HUES6 (cell line): ENCODE measurements at regions not wholly inside any gene's neighbourhood (a gene's known extent, or its start where the extent isn't known, plus 50 kb on each side); places are given as distances from the start of the nearest gene placed in this dataset.

Experiments
- H3K27ac ChIP-seq: 2 replicates; pipeline ENCODE4 v1.7.0; 2013; ENCODE audit warnings: low read depth, mild to moderate bottlenecking, low read length, inconsistent platforms
- H3K27me3 ChIP-seq: 2 replicates; pipeline ENCODE4 v1.6.1; 2013; ENCODE audit warnings: low read length; ENCODE audit not compliant: control insufficient read depth, insufficient read depth
- H3K36me3 ChIP-seq: 2 replicates; pipeline ENCODE4 v1.6.1; 2013; ENCODE audit warnings: low read length; ENCODE audit not compliant: control insufficient read depth, insufficient read depth
- H3K4me1 ChIP-seq: 2 replicates; pipeline ENCODE4 v1.6.1; 2013; ENCODE audit warnings: low read length; ENCODE audit not compliant: control insufficient read depth, insufficient read depth
- H3K4me3 ChIP-seq: 2 replicates; pipeline ENCODE4 v1.5.1; 2013; ENCODE audit warnings: low read depth, low read length
- H3K9ac ChIP-seq: one replicate; pipeline ENCODE4 v1.6.1; 2013; ENCODE audit warnings: mild to moderate bottlenecking, low read length
- H3K9me3 ChIP-seq: 2 replicates; pipeline ENCODE4 v1.6.1; 2013; ENCODE audit warnings: low read depth, low read length; ENCODE audit not compliant: control insufficient read depth, insufficient read depth

DNA sequence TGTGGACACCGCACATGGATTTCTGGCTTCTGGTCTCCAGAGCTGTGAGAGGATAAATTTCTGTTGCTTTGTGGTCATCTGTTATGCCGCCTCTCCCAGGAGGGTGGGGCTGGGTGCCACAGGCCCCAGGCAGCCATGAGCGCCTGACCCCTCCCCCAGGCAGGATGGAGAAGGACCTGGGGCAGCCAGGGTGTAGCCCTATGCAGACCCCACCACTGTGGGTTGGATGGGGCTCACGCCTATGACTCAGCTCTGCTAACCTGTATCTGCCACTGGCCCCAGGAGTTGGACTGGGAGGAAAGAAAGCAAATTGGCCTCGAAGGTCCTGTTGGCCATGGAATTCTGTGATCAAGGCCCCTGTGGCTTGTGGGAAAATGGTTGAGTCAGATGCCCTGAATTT, 1351.1 kb downstream of the BRD1 start:
- Histone ChIP-seq H3K4me1 (no peaks in the 10 kb centered on the region), H3K27me3 (no peaks in the 10 kb centered on the region)

DNA sequence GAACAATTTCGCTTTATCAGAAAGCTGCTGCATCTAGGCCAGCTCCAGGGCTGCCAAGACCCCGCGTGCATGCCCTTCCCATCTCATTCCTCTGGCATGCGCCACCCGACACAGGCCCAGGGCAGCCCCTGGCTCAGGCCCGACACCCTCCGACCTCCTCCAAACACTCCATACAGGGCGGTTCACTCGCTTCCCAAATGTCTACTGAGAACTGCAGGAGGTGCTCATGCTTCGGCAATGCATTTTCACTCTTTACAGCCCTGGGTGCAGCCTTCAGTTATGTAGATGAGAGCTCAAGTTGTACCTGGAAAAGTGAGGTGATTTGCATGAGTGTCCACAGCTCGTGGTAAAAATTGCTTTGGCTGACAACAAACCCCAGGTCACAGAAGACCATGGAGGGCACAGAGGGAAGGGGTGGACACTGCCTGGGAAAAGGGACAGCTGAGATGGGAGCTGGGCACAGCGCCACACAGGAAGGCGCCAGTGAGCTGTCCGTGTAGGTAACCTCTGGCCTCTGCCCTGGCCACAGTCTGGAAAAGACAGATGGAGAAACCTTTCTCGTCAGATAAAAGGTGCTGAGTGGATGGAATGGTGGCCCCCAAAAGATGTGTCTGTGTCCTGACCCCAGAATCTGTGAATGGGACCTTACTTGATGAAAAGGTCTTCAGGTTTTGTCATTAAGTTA, 1351.9 kb downstream of the BRD1 start:
- H3K27me3 ChIP-seq: no peaks in the 10 kb centered on the region
- H3K9ac ChIP-seq: no peak overlapping the region
- H3K36me3 ChIP-seq: no peaks in the 10 kb centered on the region
- H3K4me1 ChIP-seq: no peaks in the 10 kb centered on the region
- no peaks in the 10 kb centered on the region for H3K9me3 ChIP-seq
- no peak overlapping the region for H3K27ac ChIP-seq
- no peak overlapping the region for H3K4me3 ChIP-seq

More for the DNA sequence above, 1351.1 kb downstream of the BRD1 start:
- Histone ChIP-seq H3K36me3 (no peaks in the 10 kb centered on the region), H3K9me3 (no peaks in the 10 kb centered on the region), H3K27ac (no peak overlapping the region), H3K4me3 (no peak overlapping the region), H3K9ac (no peak overlapping the region)

DNA sequence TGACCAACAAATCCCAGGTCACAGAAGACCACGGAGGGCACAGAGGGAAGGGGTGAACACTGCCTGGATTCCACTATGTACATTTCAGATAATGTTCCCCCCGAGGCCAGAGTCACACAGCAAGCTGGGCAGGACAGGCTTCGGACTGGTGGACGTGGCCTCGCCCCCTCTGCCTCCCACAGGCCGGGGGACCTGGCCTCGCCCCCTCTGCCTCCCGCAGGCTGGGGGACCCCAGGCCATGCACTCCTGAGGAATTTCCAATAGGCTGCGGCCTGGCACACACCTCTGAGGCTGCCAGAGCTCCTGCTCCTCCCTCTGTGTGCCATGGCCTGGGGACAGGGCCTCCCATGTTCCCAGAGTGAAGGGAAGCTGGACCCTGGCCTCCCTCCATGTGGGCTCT, 1352.8 kb downstream of the BRD1 start:
- Histone ChIP-seq H3K4me3 (no peak overlapping the region), H3K4me1 (no peaks in the 10 kb centered on the region), H3K9ac (no peak overlapping the region), H3K27me3 (no peaks in the 10 kb centered on the region), H3K27ac (no peak overlapping the region), H3K36me3 (no peaks in the 10 kb centered on the region), H3K9me3 (no peaks in the 10 kb centered on the region)

DNA sequence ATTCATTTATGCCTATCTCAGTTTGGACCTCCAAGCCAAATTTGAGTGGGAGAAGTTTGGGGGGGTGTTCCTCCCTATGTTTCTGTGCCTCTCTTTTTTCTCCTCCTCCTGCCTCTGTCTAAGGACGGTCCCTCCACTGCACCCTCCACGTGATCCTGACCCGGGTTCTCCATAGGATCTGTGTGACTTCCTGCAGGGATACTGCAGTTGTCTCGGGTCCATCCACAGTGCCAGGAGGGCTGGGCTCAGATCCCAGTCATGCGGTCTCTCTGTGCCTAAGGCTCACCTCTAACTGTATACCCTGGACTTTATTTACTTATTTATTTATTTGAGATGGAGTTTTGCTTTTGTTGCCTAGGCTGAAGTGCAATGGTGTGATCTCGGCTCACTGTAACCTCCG, 1354.5 kb downstream of the BRD1 start:
- no peaks in the 10 kb centered on the region for H3K9me3 ChIP-seq
- no peak overlapping the region for H3K9ac ChIP-seq
- no peaks in the 10 kb centered on the region for H3K27me3 ChIP-seq
- H3K27ac ChIP-seq: no peak overlapping the region
- H3K36me3 ChIP-seq: no peaks in the 10 kb centered on the region
- no peaks in the 10 kb centered on the region for H3K4me1 ChIP-seq
- no peak overlapping the region for H3K4me3 ChIP-seq

DNA sequence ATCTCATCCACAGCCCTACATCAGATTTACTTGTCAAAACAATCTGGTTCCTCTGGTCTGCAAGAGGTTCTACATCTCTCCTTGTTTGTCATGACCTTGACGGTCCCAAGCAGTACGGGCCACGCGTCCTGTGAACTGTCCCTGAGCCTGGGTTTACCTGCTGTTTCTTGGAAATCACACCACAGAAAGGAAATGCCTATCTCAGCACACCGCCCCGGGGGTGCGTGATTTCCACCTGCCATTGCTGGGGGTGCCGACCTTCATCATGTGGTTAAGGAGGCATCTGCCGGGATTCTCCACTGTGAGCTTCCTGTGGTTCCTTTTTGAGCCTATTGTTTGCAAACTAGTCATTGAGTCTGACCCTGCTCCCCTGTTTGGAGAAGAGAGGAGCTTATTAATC, 1363.4 kb downstream of the BRD1 start:
- no peaks in the 10 kb centered on the region for H3K27me3 ChIP-seq
- no peak overlapping the region for H3K9ac ChIP-seq
- H3K4me3 ChIP-seq: no peak overlapping the region
- H3K27ac ChIP-seq: no peak overlapping the region
- no peaks in the 10 kb centered on the region for H3K9me3 ChIP-seq
- no peaks in the 10 kb centered on the region for H3K36me3 ChIP-seq
- H3K4me1 ChIP-seq: no peaks in the 10 kb centered on the region

DNA sequence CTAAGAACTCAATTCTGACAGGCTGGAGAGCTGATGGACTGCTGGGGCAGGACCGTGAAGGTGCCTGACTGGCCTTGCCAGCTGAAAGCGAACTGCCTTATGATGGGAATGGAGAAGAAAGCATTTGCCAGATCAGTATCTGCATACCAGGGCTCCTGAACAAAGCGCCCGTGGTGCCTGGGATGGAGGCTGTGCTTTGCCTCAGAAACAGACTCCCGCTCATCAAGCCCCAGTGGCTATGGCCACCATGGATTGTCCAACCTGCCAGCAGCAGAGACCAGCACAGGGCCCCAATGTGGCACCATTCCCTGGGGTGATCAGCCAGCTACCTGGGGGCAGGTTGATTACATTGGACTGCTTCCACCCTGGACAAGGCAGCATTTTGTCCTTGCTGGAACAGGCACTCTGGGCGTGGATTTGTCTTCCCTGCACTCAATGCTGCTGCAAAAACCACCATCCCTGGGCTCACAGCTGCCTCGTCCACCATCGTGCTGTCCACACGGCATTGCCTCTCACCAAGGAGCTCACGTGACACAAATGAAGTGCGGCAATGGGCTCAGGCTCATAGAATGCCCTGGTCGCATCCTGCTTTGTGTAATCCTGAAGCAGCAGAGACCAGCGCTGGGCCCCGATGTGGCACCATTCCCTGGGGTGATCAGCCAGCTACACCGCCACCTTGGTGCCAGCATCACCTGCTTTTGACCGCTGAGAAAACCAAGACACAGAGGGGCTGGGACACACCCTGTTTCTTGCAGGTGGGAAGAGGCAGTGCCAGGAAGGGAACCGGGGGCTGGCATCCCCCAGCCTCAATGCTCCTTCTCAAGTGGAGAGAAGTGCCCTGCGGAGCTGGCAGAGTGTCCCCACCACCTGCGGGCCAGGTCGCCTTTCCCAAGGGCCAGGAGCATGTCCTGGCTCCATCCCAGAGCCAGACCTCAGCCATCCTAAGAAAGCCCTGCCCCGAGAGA, 1367.5 kb downstream of the BRD1 start:
- no peak overlapping the region for H3K27ac ChIP-seq
- no peaks in the 10 kb centered on the region for H3K9me3 ChIP-seq
- H3K9ac ChIP-seq: no peak overlapping the region
- no peak overlapping the region for H3K4me3 ChIP-seq
- no peaks in the 10 kb centered on the region for H3K4me1 ChIP-seq
- H3K27me3 ChIP-seq: no peaks in the 10 kb centered on the region
- H3K36me3 ChIP-seq: no peaks in the 10 kb centered on the region

DNA sequence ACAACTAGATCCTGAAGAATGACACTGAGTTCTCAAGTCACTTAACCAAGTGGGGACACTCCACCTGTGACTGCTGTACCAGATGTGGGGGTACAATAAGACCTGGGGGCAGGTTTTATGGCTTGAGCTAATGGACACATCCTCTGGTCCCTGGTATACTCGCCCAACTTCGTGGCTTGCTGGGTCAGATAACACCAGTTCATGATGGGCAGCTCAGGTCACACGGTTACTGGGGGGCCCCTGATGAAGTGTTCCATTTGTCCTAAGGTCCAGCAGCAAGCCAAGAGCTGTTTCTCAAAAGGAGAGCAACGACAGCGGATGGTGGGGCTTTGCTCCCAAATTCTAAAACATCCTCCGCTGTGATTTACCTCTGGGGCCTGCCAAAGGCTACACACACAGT, 1368.4 kb downstream of the BRD1 start:
- no peaks in the 10 kb centered on the region for H3K9me3 ChIP-seq
- no peaks in the 10 kb centered on the region for H3K36me3 ChIP-seq
- H3K27me3 ChIP-seq: no peaks in the 10 kb centered on the region
- no peak overlapping the region for H3K27ac ChIP-seq
- no peak overlapping the region for H3K4me3 ChIP-seq
- no peak overlapping the region for H3K9ac ChIP-seq
- H3K4me1 ChIP-seq: no peaks in the 10 kb centered on the region

DNA sequence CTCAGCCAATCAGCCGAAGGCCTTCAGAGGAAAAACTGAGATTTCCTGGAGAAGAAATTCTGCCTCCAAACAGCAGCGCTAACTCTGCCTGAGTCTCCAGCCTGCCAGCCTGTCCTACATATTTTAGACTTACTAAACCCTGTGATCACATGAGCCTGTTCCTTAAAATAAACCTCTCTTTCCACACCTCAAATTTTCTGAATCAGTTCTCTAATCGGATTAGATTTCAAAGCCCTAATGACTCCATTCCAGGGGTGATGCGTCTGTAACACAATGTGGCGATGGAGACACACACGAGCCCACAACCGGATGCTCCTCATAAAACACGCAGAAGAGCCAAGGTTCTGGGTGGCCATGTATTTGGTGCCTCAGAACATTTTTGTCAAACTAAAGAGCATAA, 1371.2 kb downstream of the BRD1 start:
- no peaks in the 10 kb centered on the region for H3K9me3 ChIP-seq
- no peak overlapping the region for H3K4me3 ChIP-seq
- H3K27ac ChIP-seq: no peak overlapping the region
- H3K9ac ChIP-seq: no peak overlapping the region
- H3K27me3 ChIP-seq: no peaks in the 10 kb centered on the region
- H3K4me1 ChIP-seq: no peaks in the 10 kb centered on the region
- no peaks in the 10 kb centered on the region for H3K36me3 ChIP-seq

DNA sequence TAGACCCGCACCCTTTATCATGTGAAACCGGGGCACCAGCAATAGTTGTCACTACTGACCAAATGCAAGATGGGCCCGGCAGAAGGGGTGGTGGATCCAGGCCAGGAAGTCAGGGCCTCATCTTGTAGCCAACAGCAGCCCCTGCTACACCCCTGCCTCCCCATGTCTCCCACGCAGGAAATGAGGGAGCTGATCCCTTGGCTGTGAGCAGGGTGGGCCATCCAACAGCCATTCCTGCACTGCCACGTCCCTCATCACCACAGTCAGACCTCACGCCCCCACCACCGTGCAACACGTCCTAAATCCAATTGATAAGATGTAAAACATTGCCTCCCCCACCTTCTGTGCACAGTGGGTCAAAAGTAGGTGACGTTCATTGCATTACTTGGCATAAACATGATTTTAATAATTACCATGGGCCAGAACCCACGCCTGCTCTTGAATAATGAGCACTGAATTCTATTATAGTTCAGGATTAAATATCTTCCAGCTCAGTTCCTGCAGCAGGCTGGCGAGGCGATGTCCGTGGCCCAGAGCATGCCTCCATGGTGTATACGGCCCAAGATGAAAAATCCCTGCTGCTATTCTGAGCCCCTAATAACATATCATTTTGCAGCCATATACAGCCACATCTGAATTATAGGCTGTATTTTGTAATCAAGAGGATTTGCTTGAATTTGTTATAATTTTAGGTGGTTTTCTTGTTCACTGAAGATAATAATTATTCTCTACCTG, 1373.8 kb downstream of the BRD1 start:
- Histone ChIP-seq H3K9ac (no peak overlapping the region), H3K36me3 (no peaks in the 10 kb centered on the region), H3K4me3 (no peak overlapping the region), H3K9me3 (no peaks in the 10 kb centered on the region), H3K4me1 (no peaks in the 10 kb centered on the region), H3K27ac (no peak overlapping the region), H3K27me3 (no peaks in the 10 kb centered on the region)

DNA sequence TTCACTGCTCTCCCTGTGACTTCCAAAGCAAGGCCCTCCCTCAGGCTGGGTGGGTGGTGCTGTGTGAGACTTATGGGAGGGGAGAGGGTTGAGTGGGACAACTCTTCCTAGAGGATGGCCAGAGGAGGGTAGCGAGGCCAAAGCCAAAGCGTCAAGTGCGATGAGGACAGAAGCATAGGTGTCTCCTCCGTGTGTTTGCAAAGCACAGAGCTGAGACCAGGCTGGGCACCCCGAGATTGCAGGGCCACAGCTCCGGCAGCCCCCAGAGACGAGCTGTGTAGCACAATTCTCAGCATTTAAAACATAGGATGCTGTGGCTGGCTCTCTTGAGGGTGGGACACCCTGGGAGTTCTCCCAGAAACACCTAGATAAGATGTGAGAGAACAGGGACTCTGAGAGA, 1374.5 kb downstream of the BRD1 start:
- no peaks in the 10 kb centered on the region for H3K4me1 ChIP-seq
- H3K27me3 ChIP-seq: no peaks in the 10 kb centered on the region
- no peaks in the 10 kb centered on the region for H3K36me3 ChIP-seq
- H3K9ac ChIP-seq: no peak overlapping the region
- no peak overlapping the region for H3K27ac ChIP-seq
- H3K9me3 ChIP-seq: no peaks in the 10 kb centered on the region; the same call in 1 of the 2 replicates
- H3K4me3 ChIP-seq: no peak overlapping the region

DNA sequence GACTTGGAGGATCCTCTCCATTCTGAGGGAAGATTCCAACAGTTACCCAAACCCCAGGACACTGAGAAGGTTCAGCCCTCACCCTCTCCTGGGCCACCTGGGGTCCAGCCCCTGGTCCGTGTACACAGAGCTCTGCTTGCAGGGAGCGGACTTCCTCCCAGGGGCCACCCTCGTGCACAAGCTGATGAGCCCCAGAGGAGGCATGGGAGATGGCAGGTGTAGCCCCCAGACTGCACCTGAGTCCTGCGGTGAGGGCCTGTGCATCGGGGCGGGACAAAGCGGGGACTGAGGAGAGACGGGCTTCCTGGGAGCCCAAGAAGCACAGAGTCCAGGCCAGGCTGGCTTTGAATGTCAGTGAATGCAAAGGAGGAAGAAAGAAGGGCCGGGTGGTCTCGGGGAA, 1374.9 kb downstream of the BRD1 start:
- H3K36me3 ChIP-seq: no peaks in the 10 kb centered on the region
- H3K27ac ChIP-seq: no peak overlapping the region
- no peak overlapping the region for H3K4me3 ChIP-seq
- no peaks in the 10 kb centered on the region; the same call in 1 of the 2 replicates for H3K9me3 ChIP-seq
- no peaks in the 10 kb centered on the region for H3K27me3 ChIP-seq
- no peak overlapping the region for H3K9ac ChIP-seq
- H3K4me1 ChIP-seq: no peaks in the 10 kb centered on the region
